A549 (cell line): ENCODE measurements at regions not wholly inside any gene's neighbourhood (a gene's known extent, or its start where the extent isn't known, plus 50 kb on each side); places are given as distances from the start of the nearest gene placed in this dataset.

Source experiments
- BHLHE40 ChIP-seq: IDR thresholded peaks from 2 replicates; pipeline ENCODE4 v1.6.1; 2012; ENCODE audit warnings: low read depth, low read length, inconsistent platforms
- CBX2 ChIP-seq: fragments of 200-600 bp; sonication (generic); IDR thresholded peaks from 2 replicates; pipeline ENCODE4 v1.6.1; 2016; ENCODE audit warnings: low read depth, mild to moderate bottlenecking, borderline replicate concordance
- CBX8 ChIP-seq: fragments of 200-600 bp; sonication (generic); IDR thresholded peaks from 2 replicates; pipeline ENCODE4 v1.6.1; 2016
- CTCF ChIP-seq: fragments of >200 bp; sonication (Bioruptor Twin); formaldehyde crosslinking; IDR thresholded peaks from 3 replicates; pipeline ENCODE4 v1.5.1; 2016
- EP300 ChIP-seq, 2 experiments: fragments of >200 bp; sonication (Bioruptor Twin); formaldehyde crosslinking; IDR thresholded peaks; 2 replicates in 1 of 2; 3 replicates in 1 of 2; pipeline ENCODE4 v1.6.1; 2016 to 2017
- MAX ChIP-seq: IDR thresholded peaks from 2 replicates; pipeline ENCODE4 v1.6.1; 2012
- MAZ ChIP-seq: fragments of 150-350 bp; IDR thresholded peaks from 2 replicates; pipeline ENCODE4 v1.6.1; 2014; ENCODE audit warnings: antibody characterized with exemption, low read depth, low read length, borderline replicate concordance
- NFE2L2 ChIP-seq: fragments of 150-350 bp; conservative IDR thresholded peaks from 2 replicates; pipeline ENCODE4 v1.6.1; 2014; ENCODE audit warnings: low read length
- POLR2A ChIP-seq: IDR thresholded peaks from 2 replicates; pipeline ENCODE4 v1.6.1; 2012; ENCODE audit warnings: mild to moderate bottlenecking, low read length

GRCh38 chr10:57699944-57700343 lies 567.8 kb downstream of the IPMK start:
- no peak for TF ChIP-seq CTCF
- TF ChIP-seq BHLHE40, result no peak
- no peak for TF ChIP-seq CBX2
- TF ChIP-seq MAZ, result no peak
- no peak for TF ChIP-seq EP300 (IDR thresholded peaks at IDR 0.05)
- TF ChIP-seq POLR2A, result no peak
- TF ChIP-seq MAX, result no peak
- TF ChIP-seq CBX8, result no peak
- no peak for TF ChIP-seq NFE2L2
